ENCODE measurements at regions not wholly inside any gene's neighbourhood (a gene's known extent, or its start where the extent isn't known, plus 50 kb on each side); places are given as distances from the start of the nearest gene placed in this dataset.

DNA sequence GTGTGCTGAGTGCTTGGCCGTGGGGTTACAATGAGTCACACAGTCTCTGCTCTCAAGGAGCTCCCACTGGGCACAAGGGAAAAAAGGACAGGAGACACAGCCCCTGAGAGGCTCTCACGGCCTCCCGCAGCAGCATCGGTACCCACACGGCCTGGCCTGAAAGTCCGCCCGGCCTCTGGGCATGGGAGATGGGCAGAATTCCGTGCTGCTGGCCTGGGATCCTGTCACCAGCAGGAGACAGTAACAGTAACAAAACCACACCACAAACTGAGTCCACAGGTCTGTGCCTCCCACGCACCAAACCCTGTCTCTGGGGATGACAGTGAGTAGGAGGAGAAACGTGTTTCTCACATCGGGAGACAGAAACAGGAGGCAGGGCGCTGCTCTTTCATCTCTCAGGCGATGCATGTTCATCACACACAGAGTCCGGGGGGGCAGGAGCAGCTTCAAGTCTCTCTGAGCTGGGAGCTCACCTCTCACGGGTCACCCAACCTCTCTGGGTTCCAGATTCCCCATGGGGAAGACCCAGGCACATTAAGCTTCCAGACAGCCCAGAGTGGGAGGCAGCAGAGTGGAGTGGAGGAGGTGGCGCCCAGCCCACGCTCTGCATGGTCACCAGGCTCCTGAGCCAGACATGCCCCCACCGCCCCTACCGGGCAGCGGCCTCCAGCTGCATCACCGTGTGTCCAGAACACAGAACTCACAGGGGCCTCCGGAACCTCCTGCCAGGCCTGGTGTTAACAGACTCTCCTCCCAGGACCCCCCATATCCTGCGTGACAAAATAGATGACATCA is 124.7 kb upstream of the VSTM2B start:
- no peak for DNase-seq

DNA sequence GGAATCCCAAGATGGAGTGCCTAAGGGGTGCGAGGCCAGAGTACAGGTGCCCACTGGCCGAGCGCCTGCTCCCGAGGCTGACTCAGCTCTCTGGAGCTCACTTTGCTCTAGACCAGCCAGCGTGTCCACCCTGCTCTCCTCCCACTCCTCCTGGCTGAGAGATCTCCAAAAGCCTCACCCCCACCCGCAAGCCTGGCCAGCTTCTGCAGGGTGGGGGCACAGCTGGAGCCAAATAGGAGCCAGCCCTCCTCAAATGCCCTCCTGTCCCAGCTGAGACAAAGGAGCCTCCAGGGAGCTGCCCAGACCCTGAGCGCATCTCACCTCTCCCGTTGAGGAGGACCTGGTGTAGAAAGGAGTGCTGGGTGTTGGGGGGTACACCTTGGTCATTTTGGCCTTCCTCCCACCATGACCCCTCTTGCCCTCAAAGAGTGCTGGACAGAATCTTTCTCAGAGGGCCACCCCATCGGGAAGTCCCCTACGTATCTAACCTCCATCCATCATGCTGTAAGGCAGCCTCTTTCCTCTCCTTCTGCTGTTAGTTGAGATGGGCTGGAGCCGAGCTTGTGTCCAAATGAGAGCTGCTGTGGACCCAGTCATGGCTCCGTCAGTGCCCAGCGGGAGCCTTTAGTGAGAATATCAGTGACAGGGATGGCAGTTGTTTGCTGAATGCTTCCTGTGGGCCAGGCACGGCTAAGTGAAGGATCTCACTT is 123.9 kb upstream of the VSTM2B start:
- DNase-seq, result no peak

DNA sequence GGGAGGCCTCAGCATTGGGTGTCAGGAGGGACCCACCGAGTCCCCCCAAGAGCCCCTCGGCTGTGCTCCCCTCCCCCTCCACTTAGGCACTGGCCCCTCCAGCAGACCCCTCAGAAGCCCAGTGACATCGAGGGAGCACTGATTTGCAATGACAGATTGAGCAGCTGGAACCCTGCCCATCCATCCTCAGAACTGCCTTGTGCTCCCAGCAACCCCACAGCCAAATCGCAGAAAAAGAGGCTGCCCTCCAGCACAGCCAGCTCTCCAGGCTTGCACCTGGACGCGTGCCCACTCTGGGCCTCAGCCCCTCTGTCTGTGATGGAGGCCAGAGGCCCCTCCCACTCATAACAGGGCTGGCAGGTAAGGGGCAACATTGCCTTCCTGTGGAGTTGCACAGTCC is 123.2 kb upstream of the VSTM2B start:
- DNase-seq, result no peak

DNA sequence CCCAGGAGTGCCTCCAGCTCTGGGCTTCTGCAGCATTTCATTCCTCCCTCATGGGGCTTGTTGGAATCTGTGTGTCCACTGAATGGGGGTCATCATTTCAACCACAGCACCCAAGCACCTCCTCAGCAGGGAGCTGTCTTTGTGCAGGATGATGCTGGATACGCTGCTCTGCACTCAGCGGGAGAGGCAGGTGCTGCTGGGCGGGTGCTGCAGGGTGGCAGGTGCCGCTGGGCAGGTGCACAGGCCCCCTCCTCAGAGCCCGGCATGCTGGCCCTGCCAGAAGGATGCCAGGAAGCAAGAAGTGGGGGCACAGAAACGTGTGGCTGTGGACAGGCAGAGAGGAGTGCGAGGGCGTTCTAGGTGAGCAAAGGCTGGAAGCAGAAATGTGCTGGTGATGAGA is 121.8 kb upstream of the VSTM2B start:
- DNase-seq, result no peak

DNA sequence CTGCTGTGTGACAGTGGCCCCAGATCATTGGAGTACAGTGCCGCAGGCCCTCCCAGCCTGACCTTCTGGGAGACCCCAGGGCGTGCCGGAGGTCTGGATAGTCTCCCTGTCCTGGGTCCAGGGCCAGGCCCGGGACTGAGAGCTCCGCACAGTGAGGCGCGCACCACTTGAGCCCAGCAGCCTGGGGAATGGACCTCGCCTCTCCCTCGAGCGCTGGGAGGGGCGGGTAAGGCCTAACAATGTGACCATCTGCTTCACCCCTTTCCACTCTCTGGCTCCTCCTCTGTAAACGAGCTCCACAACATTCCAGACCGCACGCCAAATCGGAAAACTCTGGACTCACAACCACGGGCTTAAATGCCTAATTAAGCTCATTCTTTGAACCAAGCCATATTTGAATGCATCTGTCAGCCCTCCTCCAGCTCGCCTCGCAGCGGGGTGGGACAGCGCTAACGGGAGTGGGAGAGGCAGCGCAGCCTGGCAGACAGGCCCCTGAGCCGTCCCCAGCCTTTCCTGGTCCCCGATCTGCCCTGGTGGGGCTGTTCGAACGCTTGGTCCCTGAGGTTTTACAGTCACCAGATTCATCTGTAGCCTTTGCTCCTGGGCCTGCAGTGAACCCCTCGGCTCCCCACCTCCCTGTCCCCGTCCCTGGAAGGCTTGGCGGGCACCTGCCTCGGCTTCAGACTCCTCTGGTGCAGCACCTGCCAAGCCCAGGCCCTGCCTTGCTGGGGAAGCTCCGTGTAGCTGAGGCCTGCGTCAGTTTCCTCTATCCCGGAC is 120.7 kb upstream of the VSTM2B start:
- DNase-seq, result no peak

DNA sequence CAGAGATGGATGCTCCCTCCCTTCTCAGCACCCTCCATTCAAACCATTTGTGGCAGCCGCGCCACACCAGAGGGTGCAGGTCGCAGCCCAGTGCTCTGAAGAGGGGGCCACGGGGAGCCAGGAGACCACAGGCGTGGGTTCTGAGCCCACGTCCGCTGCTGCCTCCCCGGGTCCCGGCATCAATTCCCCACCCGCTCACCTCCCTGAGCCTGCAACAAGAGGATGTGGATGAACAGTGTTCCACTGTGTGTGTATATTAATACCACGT is 120.1 kb upstream of the VSTM2B start:
- DNase-seq, result no peak

DNA sequence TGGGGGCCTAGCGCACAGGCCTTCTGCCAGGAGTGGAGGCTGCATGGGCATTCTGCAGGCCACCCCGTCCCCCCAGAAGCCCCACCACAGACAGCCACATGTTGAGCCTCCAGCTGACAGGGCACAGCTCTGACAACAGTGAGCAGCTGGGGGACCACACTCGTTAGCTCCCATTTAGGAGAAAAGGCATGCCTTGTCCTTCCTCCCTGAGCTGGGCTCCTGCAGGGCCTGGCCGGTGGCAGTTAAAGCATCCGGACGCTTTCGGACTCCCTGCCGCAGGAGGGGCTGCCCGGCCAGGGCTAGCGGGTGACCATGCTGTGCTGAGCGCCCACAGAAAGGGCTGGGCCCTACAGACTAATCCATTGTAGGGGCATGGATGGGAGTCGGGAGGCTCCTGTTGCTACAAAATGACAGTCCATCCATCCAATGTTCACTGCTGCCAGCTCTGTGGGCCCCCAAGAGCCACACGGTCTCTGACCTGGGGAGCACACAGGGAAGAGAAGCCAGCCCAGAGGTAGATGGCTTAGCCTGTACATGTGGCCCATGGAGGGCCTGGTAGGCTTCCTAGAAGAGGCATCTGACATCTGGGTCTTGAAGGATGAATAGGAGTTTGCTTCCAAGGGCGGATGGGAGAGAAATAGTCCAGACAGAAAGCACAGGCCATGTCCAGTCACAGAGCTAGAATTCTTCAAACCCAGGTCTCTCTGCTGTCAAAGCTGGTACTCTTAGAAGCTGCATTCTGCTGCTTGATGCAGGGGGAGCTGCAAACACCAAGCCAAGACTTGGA is 116.5 kb upstream of the VSTM2B start:
- DNase-seq, result no peak

DNA sequence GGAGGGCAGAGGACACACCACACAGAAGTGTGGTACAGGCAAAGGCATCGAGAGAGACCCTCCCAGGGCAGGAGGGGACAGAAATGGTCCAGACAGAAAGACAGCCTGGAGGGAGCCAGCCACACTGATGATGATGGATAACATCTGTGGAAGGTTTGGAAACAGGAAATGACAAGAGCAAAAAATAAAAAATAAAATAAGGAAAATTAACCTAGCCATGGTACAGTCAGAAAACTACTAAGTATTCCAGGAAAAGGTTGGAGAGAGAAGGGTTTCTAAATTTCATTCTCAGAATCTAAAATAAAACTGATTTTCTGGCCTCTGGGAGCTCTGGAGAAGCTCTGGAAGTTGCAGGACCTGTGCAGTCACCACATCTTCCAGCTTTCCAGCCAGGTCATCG is 115.2 kb upstream of the VSTM2B start:
- DNase-seq, result no peak

DNA sequence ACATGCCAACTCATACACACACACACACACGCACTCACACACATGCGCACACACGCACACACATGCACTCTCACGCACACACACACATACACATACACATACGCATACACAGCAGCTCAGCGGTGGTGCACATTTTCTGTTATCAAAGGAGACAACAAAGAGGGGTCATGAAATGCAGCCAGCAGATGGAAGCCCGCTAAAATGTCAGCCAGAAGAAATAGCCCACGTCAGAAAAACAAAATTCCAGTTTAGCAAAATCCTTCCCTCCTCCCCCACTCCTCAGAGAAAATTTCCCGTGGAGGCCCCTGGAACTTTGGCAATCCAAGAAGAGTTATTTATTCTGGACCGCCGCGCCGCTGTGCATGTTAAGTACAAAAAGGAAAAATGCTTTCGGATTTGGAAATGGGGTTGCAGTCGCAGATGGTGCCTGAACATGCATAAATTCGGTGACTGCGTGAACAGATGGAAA is 114.6 kb upstream of the VSTM2B start:
- no peak for DNase-seq

DNA sequence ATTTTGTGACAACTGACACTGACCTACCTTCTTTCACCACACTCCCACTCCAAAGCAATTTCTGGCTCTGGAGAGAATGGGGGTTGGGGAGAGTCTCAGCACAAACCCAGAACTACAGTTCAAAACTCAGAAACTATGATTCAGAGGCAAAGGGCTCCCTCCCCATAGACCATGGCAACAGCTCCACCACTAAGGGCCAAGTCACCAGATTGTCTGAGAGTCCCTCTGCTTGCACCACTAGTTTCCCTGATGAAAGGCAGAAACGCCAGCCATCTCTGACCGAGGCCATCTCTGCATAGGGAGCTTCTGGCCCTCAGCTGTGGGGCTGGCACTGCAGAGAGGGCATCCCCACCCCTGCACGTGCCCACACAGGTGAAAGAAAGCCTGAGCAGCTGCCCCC is 112.4 kb upstream of the VSTM2B start:
- DNase-seq, result no peak

DNA sequence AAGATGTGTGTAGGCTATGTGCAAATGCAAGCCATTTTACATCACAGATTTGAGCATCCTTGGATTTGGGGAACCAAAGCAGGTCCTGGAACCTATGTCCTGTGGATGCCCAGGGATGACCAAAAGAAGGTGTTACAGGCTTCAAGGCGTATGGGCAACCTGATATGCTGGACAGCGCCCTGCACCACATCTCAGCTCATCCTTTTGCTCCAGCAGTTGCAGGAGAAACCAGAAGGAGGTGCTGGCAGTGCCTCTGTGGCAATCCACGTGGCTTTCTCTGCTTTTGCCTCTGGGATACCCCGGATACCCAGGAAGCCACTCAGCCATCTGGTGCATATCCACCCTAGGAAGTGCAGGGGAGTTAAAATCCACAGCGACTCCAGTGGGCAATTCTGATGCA is 110.3 kb upstream of the VSTM2B start:
- no peak for DNase-seq

DNA sequence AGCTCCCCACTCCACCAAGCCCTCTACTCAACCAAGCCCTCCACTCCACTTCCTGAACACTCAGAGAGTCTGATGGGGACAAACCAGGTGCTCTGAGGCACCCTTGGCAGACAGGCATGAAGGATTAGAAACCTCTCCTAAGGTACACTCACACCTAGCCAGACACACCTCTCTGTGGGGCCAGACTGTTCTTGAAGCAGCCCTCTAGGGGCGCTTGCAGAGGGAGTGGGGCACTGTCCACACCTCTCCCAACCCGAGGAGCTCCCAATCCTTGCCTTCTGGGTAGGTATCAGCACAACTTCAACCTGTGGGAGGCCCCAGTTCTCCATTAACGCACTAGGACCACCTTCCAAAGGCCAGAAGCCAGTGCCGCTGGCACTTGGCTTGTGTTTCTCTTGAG is 108.7 kb upstream of the VSTM2B start:
- no peak for DNase-seq

DNA sequence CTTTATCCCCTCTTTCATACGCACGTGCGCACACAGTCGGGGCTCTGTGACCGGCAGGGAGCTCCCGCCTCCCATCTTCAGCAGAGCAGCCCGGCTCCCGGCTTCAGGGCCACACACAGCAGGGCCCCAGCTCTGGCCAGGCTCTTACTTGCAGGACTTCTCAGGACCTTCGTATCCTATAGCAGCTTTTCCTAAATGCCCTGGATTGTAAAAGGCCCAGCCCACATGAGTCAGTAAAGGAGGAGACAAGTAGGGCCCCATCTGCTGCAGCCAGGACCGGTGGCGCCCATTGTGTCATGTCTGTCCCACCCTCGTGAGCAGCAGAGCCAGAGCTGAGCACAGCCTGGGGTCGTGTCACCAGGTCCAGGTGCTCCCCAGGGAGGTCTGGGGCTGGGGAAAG is 107.6 kb upstream of the VSTM2B start:
- no peak for DNase-seq

DNA sequence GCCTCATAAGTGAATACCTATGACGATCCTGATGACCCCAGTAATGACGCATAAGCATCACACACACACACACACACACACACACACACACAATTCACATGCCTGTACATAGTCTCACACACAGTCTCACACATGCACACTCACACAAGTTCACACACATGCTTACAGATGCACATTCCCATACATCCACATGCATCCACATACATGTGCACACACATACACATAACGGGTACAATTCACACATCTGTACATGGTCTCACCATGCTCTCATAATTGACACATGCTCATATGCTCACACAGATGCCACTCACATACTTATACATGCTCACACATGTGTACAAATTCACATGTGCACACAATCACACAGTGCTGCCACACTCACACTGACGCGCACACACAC is 105.7 kb upstream of the VSTM2B start:
- no peak for DNase-seq

DNA sequence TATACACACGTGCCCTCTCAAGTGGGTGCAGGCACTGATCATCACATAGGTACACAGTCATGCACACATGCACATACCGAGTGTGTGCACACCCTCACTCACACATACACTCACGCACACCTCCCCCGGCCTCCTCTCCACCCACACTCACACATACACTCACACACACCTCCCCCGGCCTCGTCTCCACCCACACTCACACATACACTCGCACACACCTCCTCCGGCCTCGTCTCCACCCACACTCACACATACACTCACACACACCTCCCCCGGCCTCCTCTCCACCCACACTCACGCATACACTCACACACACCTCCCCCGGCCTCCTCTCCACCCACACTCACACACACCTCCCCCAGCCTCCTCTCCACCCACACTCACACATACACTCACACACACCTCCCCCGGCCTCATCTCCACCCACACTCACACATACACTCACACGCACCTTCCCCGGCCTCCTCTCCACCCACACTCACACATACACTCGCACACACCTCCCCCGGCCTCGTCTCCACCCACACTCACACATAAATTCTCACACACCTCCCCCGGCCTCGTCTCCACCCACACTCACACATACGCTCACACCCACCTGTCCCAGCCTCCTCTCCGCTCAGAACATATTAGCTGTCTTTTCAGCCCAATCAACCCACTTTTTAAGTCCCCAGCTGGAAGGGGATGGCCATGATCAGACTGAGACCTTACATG is 105.2 kb upstream of the VSTM2B start:
- no peak for DNase-seq

DNA sequence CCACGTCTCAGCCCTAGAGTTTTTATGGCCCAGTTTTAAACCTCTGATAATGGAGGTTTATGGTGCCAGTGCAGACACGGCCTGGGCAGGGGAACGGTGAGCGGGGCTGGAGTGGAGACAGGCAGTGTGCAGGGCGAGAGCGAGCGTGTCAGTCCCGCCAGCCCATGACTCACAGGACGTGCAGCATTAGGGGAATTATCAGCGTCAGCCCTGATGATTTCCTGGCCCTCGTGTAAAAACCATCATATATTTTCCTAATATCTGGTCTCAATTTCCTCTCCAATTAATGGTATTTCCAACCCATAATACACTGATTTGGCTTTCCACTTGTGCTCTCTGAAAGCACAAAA is 104.6 kb upstream of the VSTM2B start:
- no peak for DNase-seq

DNA sequence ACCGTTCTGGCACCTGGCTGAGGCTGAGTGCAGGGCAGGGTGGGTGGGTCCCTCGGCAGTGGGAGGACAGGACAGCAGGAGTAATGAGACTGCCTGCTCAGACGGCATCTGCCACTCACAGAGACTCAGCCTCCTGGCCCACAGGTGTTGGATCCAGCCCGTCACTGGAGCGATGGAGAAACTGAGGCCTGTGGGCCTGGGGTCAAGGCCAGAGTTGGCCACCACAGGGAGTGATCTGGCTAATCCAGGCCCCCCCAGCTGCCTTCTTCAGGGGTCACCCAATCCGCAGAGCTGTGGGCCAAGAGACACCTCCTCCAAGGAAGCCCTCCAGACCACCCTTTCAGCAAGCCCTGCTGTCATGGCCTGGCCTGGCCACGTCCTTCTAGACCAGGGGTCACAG is 103.7 kb upstream of the VSTM2B start:
- DNase-seq, result no peak

DNA sequence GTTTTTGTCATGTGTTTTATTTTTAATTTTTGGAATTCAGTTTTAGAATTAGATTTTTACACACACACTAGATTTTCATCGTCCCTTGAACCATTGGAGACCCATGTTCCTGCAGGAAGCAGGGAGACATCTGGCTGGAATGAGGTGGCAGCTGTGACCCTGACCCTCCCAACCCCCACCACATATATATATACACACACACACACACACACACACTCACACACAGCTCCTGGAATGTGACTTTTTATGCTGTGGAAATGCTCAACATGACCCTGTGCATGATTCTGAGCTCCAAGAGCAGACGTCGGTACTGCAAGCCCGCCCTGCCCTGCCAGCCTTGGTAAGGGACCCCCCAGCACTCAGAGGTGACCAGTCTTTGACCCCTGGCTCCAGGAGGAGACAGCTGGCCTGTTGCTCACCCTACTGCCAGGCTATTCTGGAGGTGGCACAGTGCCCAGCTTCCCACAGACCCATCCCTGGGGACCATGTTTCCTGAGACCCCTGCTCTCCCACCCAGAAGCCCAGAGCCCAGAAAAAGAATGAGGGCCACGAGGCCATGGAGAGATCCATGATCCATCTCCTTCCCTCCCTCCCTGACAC is 103.2 kb upstream of the VSTM2B start:
- no peak for DNase-seq

DNA sequence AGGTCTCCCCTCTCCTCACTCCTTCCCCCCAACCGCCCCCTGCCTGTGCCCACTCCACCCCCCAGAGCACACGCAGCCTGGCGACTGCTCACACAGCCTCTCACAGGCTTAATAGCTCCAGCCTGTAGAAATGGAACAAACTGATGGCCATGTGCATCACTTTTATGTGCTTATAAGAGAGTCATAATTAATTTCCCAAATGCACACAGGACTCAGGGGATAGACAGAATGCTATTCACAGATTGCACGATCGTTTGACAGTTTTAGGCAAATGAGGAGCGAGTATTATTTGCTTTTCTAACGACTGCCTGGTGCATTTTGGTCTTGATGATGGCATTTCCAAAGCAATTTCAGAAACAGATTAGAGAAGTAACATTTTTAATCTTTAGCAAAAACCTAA is 97.7 kb upstream of the VSTM2B start:
- DNase-seq, result no peak

DNA sequence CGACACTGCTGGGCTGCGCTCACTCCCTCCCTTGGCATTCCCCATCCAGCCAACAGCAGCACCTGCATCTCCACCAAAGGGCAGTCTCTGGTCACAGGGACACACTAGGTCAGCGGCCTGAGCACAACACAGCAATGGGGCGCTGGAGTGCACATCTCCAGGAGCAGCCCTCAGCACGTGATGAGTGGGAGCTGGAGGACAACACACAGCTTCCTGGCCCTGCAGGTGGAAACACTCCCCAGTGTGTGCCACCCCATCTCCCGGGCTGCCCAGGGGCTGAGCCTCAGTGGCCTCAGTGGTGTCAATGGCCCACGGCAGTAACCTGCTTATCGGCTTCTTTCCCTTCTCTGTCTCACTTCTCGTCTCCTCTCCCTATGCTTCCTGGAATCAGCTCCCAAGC is 96.8 kb upstream of the VSTM2B start:
- no peak for DNase-seq

DNA sequence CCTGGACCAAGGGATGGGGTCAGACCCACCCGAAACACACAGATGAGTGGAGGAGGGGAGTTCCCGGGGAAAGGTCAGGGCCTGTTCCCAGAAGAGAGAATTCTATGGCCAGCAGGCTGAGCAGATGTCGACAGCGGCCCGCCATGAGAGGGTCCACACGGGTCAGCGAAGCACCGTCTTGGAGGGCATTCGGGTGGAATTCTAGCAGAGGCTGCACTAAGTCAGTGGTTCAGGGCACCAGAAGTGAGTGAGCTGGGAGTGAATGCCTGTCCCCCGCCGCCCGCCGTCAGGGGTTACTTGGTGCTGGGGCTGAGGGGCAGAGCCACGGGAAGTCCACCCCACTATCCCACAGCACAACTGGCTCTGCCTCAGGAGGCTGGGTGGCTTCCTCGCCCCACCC is 96.2 kb upstream of the VSTM2B start:
- no peak for DNase-seq

DNA sequence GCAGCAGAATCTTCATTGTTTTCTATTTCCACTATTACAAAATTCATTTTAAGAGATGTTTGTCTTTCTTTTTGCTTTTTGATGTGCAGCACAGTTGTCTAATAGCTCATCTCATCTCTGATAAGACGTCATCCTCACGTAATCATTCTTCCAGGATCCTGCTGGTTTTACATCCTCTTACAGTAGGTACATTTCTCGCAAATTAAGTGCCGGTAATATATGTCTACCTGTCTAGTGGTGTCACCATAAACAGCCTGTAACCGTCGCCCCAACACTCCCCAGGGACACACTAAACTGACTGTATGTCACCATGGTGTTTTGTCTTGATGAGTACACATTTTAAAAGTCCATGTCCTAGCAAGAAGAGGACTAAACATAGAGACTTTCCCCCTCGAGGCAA is 94.5 kb upstream of the VSTM2B start:
- no peak for DNase-seq

All from stimulated activated naive CD4-positive, alpha-beta T cell treated with Interleukin-2 at 50 U/mL for 16 hours (primary cell).